ENCODE measurements at regions not wholly inside any gene's neighbourhood (a gene's known extent, or its start where the extent isn't known, plus 50 kb on each side); places are given as distances from the start of the nearest gene placed in this dataset.

DNA sequence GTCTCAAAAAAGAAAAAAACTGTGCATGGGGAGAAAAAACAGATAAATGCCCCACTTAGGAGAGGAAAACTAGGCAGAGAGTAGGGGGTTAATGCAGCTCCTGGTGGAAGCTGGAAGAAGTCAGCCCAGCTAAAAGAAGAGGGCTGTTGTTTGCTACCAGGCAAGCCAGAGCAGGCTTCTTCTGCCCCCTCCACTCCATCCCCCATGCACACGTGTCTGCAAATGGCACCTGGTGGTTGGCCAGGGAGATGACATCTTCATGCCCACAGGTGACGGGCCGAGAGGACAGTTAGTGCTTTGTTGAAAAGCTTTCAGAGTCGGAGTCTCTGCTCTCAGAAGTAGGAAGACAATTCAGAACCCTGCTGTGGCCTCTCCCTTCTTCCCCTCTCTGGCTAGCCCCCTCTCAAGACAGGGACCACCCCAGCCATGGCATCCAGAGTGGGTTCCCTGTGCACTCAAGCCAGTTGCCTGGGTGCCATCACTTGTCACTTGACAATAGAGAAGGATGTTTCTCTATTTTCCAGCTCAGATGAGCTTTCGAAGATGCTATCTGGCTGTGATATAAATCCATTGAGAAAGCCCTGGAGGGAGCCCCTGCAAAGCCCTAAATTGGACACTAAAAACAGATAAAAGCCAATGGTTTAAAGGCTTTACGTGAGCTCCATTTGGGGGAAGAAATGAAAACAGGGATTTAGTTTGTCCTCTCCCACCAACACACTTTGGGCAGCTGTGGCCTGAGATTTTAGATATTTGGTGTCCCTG is 142.0 kb downstream of the TRIM29 start:
- TF ChIP-seq EZH2phosphoT487 (IDR thresholded peaks at IDR 0.05; ENCODE audit: insufficient read depth, low read depth) (no peak), EZH2 (IDR thresholded peaks at IDR 0.05; ENCODE audit: insufficient read depth, poor library complexity, severe bottlenecking) (no peak)

Data from GM23248 (cell line).